Vagina (tissue), 2 donors: ENCODE measurements at regions not wholly inside any gene's neighbourhood (a gene's known extent, or its start where the extent isn't known, plus 50 kb on each side); places are given as distances from the start of the nearest gene placed in this dataset.
"Not testable (repeated sequence)": the region's sequence is repeated elsewhere in the genome, so short reads cannot be mapped to it uniquely, and the experiment has no call there.

Source experiments
- DNase-seq, 2 donors: peaks; one replicate each; pipeline ENCODE4 v3.0.0-alpha.2; 2017; ENCODE audit errors: extremely low spot score in 2 of 2
- H3K27ac ChIP-seq: fragments of 200-600 bp; sonication (generic); one replicate; pipeline ENCODE4 v1.5.1; 2019
- H3K27me3 ChIP-seq: fragments of 200-600 bp; sonication (generic); one replicate; pipeline ENCODE4 v1.5.1; 2019
- H3K36me3 ChIP-seq, 2 donors: fragments of 200-600 bp; sonication (generic); one replicate each; pipeline ENCODE4 v1.5.1; 2017 to 2019
- H3K4me1 ChIP-seq: fragments of 200-600 bp; sonication (generic); one replicate; pipeline ENCODE4 v1.5.1; 2019
- H3K4me3 ChIP-seq, 2 donors: fragments of 200-600 bp; sonication (generic); 1 replicate in 1 of 2; 2 replicates in 1 of 2; pipeline ENCODE4 v1.5.1; 2016 to 2019
- H3K9me3 ChIP-seq: fragments of 200-600 bp; sonication (generic); one replicate; pipeline ENCODE4 v1.5.1; 2019
- POLR2A ChIP-seq, 2 donors: fragments of 450-650 bp; IDR thresholded peaks; one replicate each; pipeline ENCODE4 v1.6.1; 2017; ENCODE audit warnings: antibody characterized with exemption in 2 of 2, mild to moderate bottlenecking in 2 of 2, moderate library complexity in 2 of 2
- POLR2AphosphoS5 ChIP-seq, 2 donors: sonication (generic); formaldehyde crosslinking; IDR thresholded peaks; one replicate each; pipeline ENCODE4 v1.9.0; 2017; ENCODE audit warnings: antibody characterized with exemption in 2 of 2, mild to moderate bottlenecking in 2 of 2, low read depth in 1 of 2; ENCODE audit not compliant: insufficient read depth in 1 of 2
- intact Hi-C: fragments of 100-400 bp; cut with DNase I; formaldehyde crosslinking; loops from one replicate; pipeline ENCODE4 v1.15.1; 2023
- TF ChIP-seq, protein P1 (sequence below), 3 experiments: fragments of 450-650 bp in 2 of 3; fragments of 200-600 bp in 1 of 3; sonication (generic) in 1 of 3; IDR thresholded peaks; one replicate each; pipeline ENCODE4 v1.5.1; 2017 to 2019; ENCODE audit warnings: antibody characterized with exemption in 3 of 3, mild to moderate bottlenecking in 2 of 3, moderate library complexity in 2 of 3

DNA sequence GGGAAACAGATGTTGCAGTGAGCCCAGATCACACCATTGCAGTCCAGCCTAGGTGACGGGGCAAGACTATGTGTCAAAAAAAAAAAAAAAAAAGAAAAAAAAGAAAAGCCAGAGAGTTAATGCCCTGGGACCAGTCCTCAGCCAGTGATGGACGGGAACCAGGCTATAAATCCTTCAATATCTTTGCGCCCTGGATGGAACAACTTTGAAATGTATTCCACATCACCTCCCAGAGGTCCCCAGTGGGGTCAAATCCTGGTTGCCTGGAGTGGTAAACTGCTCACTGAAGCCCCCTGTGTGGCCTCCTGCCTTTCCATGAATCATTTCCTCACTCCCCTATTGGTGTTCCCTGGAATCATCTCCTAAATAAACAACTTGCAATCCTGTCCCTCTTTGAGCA lies 166.9 kb downstream of the DEFB131A start:
- Histone ChIP-seq H3K4me3 (no peak overlapping the region), H3K4me1 (no peaks in the 10 kb centered on the region), H3K36me3 (no peaks in the 10 kb centered on the region), H3K27ac (no peak overlapping the region), H3K27me3 (no peaks in the 10 kb centered on the region), H3K9me3 (no peaks in the 10 kb centered on the region)
- no peak for TF ChIP-seq POLR2AphosphoS5 (IDR thresholded peaks at IDR 0.05; ENCODE audit: insufficient read depth in 1 of 2, low read depth in 1 of 2)
- TF ChIP-seq, protein P1, sequence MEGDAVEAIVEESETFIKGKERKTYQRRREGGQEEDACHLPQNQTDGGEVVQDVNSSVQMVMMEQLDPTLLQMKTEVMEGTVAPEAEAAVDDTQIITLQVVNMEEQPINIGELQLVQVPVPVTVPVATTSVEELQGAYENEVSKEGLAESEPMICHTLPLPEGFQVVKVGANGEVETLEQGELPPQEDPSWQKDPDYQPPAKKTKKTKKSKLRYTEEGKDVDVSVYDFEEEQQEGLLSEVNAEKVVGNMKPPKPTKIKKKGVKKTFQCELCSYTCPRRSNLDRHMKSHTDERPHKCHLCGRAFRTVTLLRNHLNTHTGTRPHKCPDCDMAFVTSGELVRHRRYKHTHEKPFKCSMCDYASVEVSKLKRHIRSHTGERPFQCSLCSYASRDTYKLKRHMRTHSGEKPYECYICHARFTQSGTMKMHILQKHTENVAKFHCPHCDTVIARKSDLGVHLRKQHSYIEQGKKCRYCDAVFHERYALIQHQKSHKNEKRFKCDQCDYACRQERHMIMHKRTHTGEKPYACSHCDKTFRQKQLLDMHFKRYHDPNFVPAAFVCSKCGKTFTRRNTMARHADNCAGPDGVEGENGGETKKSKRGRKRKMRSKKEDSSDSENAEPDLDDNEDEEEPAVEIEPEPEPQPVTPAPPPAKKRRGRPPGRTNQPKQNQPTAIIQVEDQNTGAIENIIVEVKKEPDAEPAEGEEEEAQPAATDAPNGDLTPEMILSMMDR (IDR thresholded peaks at IDR 0.05): no peak
- no peak for TF ChIP-seq POLR2A (IDR thresholded peaks at IDR 0.05)
- intact Hi-C loops: no loop called here
- no peak for DNase-seq

GRCh38 chr4:9636411-9636810 lies 145.0 kb upstream of the DRD5 start:
- H3K36me3 ChIP-seq, H3K9me3 ChIP-seq, H3K4me3 ChIP-seq, H3K27me3 ChIP-seq, H3K4me1 ChIP-seq, intact Hi-C loops, H3K27ac ChIP-seq, DNase-seq: not testable (repeated sequence)

GRCh38 chr4:9659678-9660077 lies 121.8 kb upstream of the DRD5 start:
- H3K4me1 ChIP-seq, DNase-seq, H3K36me3 ChIP-seq, intact Hi-C loops, H3K4me3 ChIP-seq, H3K9me3 ChIP-seq, H3K27ac ChIP-seq, H3K27me3 ChIP-seq: not testable (repeated sequence)
- TF ChIP-seq, protein P1 (IDR thresholded peaks at IDR 0.05): peak in 2 of 3 experiments; percentile 25 to 34

- H3K4me3 ChIP-seq, H3K4me1 ChIP-seq, H3K27me3 ChIP-seq, intact Hi-C loops, DNase-seq, H3K36me3 ChIP-seq, H3K9me3 ChIP-seq, H3K27ac ChIP-seq: not testable (repeated sequence)
Observed at GRCh38 chr4:9660955-9661354, 120.5 kb upstream of the DRD5 start.

DNA sequence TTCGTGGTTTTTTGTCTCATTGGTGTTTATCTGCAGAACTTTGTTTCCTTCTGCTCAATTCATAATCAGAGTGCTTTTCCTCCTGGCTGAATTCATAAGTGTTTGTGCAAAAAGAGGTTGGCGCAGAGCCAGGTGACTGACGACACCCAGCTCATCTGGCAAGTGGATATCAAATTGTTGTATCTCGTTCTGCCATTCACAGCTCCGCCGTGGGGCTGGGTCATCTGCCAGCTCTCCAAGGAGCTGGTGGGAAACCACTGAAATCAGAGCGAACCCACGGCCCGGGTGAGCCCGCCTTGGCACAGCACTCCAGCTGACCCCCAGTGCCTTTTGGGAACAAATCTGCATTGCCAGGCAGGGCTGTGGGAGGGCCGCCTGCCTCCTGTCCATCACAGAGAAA lies 110.7 kb upstream of the DRD5 start:
- H3K27ac ChIP-seq, H3K4me1 ChIP-seq, H3K27me3 ChIP-seq, H3K4me3 ChIP-seq, intact Hi-C loops, H3K9me3 ChIP-seq, H3K36me3 ChIP-seq, DNase-seq: not testable (repeated sequence)

GRCh38 chr4:9677357-9677756 lies 104.1 kb upstream of the DRD5 start:
- H3K4me3 ChIP-seq, intact Hi-C loops, H3K9me3 ChIP-seq: not testable (repeated sequence)

DNA sequence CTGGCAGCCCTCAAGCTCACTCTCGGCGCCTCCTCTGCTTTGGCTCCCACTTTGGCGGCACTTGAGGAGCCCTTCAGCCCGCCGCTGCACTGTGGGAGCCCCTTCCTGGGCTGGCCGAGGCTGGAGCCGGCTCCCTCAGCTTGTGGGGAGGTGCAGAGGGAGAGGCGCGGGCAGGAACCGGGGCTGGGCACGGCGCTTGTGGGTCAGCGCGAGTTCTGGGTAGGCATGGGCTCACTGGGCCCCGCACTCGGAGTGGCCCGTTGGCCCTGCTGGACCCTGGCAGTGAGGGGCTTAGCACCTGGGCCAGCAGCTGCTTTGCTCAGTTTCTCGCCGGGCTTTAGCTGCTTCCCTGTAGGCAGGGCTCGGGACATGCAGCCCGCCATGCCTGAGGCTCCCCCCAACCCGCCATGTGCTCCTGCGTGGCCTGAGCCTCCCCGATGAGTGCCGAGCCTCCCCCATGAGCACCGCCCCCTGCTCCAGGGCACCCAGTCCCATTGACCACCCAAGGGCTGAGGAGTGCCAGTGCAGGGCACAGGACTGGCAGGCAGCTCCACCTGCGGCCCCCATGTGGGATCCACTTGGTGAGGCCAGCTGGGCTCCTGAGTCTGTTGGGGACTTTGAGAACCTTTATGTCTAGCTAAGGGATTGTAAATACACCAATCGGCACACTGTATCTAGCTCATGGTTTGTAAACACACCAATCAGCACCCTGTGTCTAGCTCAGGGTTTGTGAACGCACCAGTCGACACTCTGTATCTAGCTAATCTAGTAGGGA lies 101.5 kb upstream of the DRD5 start:
- intact Hi-C loops: no loop called here
- DNase-seq: no peak
- no peaks in the 10 kb centered on the region for H3K4me1 ChIP-seq
- H3K9me3 ChIP-seq: no peaks in the 10 kb centered on the region
- H3K4me3 ChIP-seq: no peak overlapping the region
- H3K27me3 ChIP-seq: no peaks in the 10 kb centered on the region
- H3K27ac ChIP-seq: no peak overlapping the region
- no peaks in the 10 kb centered on the region for H3K36me3 ChIP-seq
- no peak for TF ChIP-seq POLR2A (IDR thresholded peaks at IDR 0.05)
- TF ChIP-seq POLR2AphosphoS5 (IDR thresholded peaks at IDR 0.05; ENCODE audit: insufficient read depth in 1 of 2, low read depth in 1 of 2): no peak

More at GRCh38 chr4:9677357-9677756, 104.1 kb upstream of the DRD5 start:
- not testable (repeated sequence) for H3K27me3 ChIP-seq, H3K27ac ChIP-seq, DNase-seq, H3K36me3 ChIP-seq, H3K4me1 ChIP-seq

- H3K27me3 ChIP-seq, DNase-seq, H3K4me3 ChIP-seq, H3K4me1 ChIP-seq, H3K9me3 ChIP-seq, H3K36me3 ChIP-seq, intact Hi-C loops, H3K27ac ChIP-seq: not testable (repeated sequence)
Observed at GRCh38 chr4:9683174-9683573, 98.3 kb upstream of the DRD5 start.

DNA sequence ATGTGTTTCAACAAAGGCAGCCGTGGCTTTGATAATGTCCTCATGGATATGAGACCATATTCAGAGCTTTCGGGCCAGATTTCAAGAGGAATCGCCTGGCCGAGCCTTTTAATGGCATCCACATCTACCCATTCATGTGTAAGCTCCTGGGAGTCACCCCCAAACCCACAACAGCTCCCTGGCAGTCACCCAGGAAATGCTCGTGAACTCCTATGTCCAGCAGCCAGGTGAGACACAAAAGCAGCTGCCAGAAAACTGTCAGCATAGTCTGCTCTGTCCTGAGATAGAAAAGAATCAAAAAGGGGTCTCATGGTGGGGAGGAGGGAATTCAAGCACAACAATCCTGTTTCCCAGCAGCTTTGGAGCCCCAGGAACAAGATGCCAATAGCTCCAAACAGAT lies 96.4 kb upstream of the DRD5 start:
- H3K4me3 ChIP-seq, DNase-seq, intact Hi-C loops, H3K27me3 ChIP-seq, H3K36me3 ChIP-seq, H3K4me1 ChIP-seq, H3K27ac ChIP-seq, H3K9me3 ChIP-seq: not testable (repeated sequence)
